ENCODE measurements at regions not wholly inside any gene's neighbourhood (a gene's known extent, or its start where the extent isn't known, plus 50 kb on each side); places are given as distances from the start of the nearest gene placed in this dataset.

GRCh38 chr7:10789170-10789569 lies 184.5 kb upstream of the PHF14 start:
- TF ChIP-seq CTCF (conservative IDR thresholded peaks at IDR 0.05; ENCODE audit: low read depth, low read length) (no peak), POLR2A (IDR thresholded peaks at IDR 0.05; ENCODE audit: low read depth, low read length) (no peak), USF2 (IDR thresholded peaks at IDR 0.05; ENCODE audit: low read depth, low read length) (no peak), RCOR1 (IDR thresholded peaks at IDR 0.05; ENCODE audit: insufficient replicate concordance, low read length) (no peak)

Measured in IMR-90 (cell line).